ENCODE measurements at regions not wholly inside any gene's neighbourhood (a gene's known extent, or its start where the extent isn't known, plus 50 kb on each side); places are given as distances from the start of the nearest gene placed in this dataset.

DNA sequence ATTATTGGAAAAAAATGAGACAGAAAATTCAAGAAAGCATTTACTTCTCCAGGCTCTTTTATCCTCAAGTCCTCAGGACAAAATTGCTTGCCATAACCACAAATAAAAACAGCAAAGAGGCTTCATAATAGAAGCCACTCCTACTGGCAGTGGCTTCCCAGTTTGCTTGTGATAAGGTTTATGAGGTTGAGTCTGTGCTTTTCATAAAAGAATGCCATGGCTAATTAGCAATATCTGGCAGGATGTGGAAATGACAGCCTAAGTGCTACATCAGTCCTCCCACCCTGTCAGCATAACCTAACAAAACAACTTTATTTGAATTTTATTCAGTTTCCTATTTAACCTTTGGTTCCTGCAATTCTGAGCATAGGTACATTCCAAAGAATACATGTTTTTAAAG is 80.9 kb upstream of the HTR1E start:
- H3K4me3 ChIP-seq: no peak overlapping the region
- no peak overlapping the region for H3K27ac ChIP-seq
- no peak for DNase-seq (ENCODE audit: low spot score)
- TF ChIP-seq, protein P1, sequence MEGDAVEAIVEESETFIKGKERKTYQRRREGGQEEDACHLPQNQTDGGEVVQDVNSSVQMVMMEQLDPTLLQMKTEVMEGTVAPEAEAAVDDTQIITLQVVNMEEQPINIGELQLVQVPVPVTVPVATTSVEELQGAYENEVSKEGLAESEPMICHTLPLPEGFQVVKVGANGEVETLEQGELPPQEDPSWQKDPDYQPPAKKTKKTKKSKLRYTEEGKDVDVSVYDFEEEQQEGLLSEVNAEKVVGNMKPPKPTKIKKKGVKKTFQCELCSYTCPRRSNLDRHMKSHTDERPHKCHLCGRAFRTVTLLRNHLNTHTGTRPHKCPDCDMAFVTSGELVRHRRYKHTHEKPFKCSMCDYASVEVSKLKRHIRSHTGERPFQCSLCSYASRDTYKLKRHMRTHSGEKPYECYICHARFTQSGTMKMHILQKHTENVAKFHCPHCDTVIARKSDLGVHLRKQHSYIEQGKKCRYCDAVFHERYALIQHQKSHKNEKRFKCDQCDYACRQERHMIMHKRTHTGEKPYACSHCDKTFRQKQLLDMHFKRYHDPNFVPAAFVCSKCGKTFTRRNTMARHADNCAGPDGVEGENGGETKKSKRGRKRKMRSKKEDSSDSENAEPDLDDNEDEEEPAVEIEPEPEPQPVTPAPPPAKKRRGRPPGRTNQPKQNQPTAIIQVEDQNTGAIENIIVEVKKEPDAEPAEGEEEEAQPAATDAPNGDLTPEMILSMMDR (IDR thresholded peaks at IDR 0.05): no peak

- no peak overlapping the region for H3K4me3 ChIP-seq
- TF ChIP-seq, protein P1 (IDR thresholded peaks at IDR 0.05): no peak
- no peak overlapping the region for H3K27ac ChIP-seq
- no peak for DNase-seq (ENCODE audit: low spot score)
Observed at GRCh38 chr6:86848986-86849385, 88.3 kb upstream of the HTR1E start.

GRCh38 chr6:86832686-86833085 is 104.6 kb upstream of the HTR1E start:
- no peak overlapping the region for H3K27ac ChIP-seq
- no peak for DNase-seq (ENCODE audit: low spot score)
- H3K4me3 ChIP-seq: no peak overlapping the region
- TF ChIP-seq, protein P1 (IDR thresholded peaks at IDR 0.05): no peak

- no peak for DNase-seq (ENCODE audit: low spot score)
- Histone ChIP-seq H3K27ac (no peak overlapping the region), H3K4me3 (no peak overlapping the region)
- TF ChIP-seq, protein P1 (IDR thresholded peaks at IDR 0.05): no peak
Observed at GRCh38 chr6:86825436-86825835, 111.9 kb upstream of the HTR1E start.

DNA sequence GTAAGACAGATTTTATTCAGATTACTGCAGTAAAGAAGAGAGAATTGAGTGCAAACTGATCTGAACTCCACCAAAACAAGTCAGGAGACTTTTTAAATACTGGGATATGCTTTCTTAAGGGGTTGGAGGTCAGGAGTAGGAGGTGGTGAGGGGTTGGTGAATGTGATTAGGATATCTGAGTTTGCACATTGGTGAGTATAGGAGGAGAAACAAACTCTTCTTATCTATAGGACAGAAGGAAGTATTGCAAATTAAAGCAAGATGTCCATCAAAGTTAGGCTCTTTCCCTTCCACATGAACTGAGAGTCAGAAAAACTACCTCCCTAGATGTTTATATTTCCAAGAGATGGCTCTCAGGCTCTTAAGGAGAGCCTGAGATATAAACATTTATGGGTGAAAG is 114.6 kb upstream of the HTR1E start:
- DNase-seq (ENCODE audit: low spot score): no peak
- no peak overlapping the region for H3K27ac ChIP-seq
- TF ChIP-seq, protein P1 (IDR thresholded peaks at IDR 0.05): no peak
- no peak overlapping the region for H3K4me3 ChIP-seq

DNA sequence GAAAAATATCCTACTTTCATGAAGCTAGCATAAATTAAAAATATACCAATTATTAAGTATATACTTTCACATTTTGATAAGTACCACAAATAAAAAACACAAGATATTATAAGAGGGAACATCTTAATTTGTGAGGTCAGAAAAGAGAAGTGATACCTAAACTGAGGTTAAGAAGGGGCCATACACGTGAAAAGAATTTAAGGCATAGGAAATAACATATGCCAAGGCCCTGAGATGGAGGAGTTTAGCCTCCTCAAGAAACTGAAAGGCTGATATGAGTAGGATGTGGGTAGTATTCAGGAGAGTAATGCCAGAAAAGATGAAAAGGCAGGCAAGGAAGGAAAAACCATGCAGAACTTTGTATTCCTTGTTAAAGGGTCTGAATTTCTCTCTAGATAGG is 116.6 kb upstream of the HTR1E start:
- Histone ChIP-seq H3K27ac (no peak overlapping the region), H3K4me3 (no peak overlapping the region)
- TF ChIP-seq, protein P1 (IDR thresholded peaks at IDR 0.05): no peak
- no peak for DNase-seq (ENCODE audit: low spot score)

GRCh38 chr6:86793649-86794048 is 143.7 kb upstream of the HTR1E start:
- H3K4me3 ChIP-seq: no peak overlapping the region
- no peak for DNase-seq (ENCODE audit: low spot score)
- TF ChIP-seq, protein P1 (IDR thresholded peaks at IDR 0.05): no peak
- H3K27ac ChIP-seq: no peak overlapping the region
